Hepatocyte (in vitro differentiated cells): ENCODE measurements at regions not wholly inside any gene's neighbourhood (a gene's known extent, or its start where the extent isn't known, plus 50 kb on each side); places are given as distances from the start of the nearest gene placed in this dataset.
A peak's percentile ranks its signal among the peaks of the same experiment; 100 is the strongest.

Experiments used
- DNase-seq: peaks from one replicate; pipeline ENCODE4 v3.0.0-alpha.2; 2016; ENCODE audit warnings: low spot score
- H2AFZ ChIP-seq: fragments of 200-600 bp; sonication (generic); 2 replicates; pipeline ENCODE4 v1.6.0; 2016; ENCODE audit warnings: antibody characterized with exemption, mild to moderate bottlenecking
- H3K27ac ChIP-seq: fragments of 200-600 bp; sonication (generic); 2 replicates; pipeline ENCODE4 v1.5.1; 2016; ENCODE audit warnings: mild to moderate bottlenecking
- H3K27me3 ChIP-seq: fragments of 200-600 bp; sonication (generic); 2 replicates; pipeline ENCODE4 v1.6.1; 2016
- H3K36me3 ChIP-seq: fragments of 200-600 bp; sonication (generic); replicated peaks from 2 replicates; pipeline ENCODE4 v1.5.1; 2016; ENCODE audit warnings: low read depth; ENCODE audit not compliant: insufficient read depth
- H3K4me1 ChIP-seq: fragments of 200-600 bp; sonication (generic); 2 replicates; pipeline ENCODE4 v1.5.1; 2016; ENCODE audit warnings: mild to moderate bottlenecking, moderate library complexity; ENCODE audit not compliant: insufficient read depth
- H3K4me2 ChIP-seq: fragments of 200-600 bp; sonication (generic); 2 replicates; pipeline ENCODE4 v1.6.0; 2016
- H3K4me3 ChIP-seq: fragments of 200-600 bp; sonication (generic); 2 replicates; pipeline ENCODE4 v1.5.1; 2016; ENCODE audit warnings: mild to moderate bottlenecking
- H3K79me2 ChIP-seq: fragments of 200-600 bp; sonication (generic); 2 replicates; pipeline ENCODE4 v1.6.0; 2017; ENCODE audit warnings: mild to moderate bottlenecking
- H3K9me2 ChIP-seq: fragments of 200-600 bp; sonication (generic); replicated peaks from 2 replicates; pipeline ENCODE4 v1.6.0; 2017; ENCODE audit warnings: mild to moderate bottlenecking; ENCODE audit not compliant: insufficient read depth
- H3K9me3 ChIP-seq: fragments of 200-600 bp; sonication (generic); 2 replicates; pipeline ENCODE4 v1.5.1; 2016; ENCODE audit warnings: low read depth, mild to moderate bottlenecking
- H4K20me1 ChIP-seq: fragments of 200-600 bp; sonication (generic); 2 replicates; pipeline ENCODE4 v1.6.0; 2016; ENCODE audit warnings: mild to moderate bottlenecking; ENCODE audit not compliant: insufficient read depth, poor library complexity, severe bottlenecking
- EZH2 ChIP-seq: fragments of 200-600 bp; sonication (generic); IDR thresholded peaks from 2 replicates; pipeline ENCODE4 v1.6.1; 2016; ENCODE audit warnings: antibody characterized with exemption, mild to moderate bottlenecking, borderline replicate concordance
- EZH2phosphoT487 ChIP-seq: fragments of 200-600 bp; sonication (generic); IDR thresholded peaks from one replicate; pipeline ENCODE4 v1.6.1; 2018; ENCODE audit warnings: antibody characterized with exemption, mild to moderate bottlenecking, low read depth, moderate library complexity; ENCODE audit not compliant: unreplicated experiment, severe bottlenecking
- WGBS: methylation state at CpG from one replicate; pipeline ENCODE4 v1.1.6; 2016; ENCODE audit warnings: low lambda C conversion rate; ENCODE audit errors: missing lambda C conversion rate; 5-methylcytosine and 5-hydroxymethylcytosine counted together
- TF ChIP-seq, protein P1 (sequence below): fragments of 200-600 bp; sonication (generic); IDR thresholded peaks from 2 replicates; pipeline ENCODE4 v1.5.1; 2016; ENCODE audit warnings: antibody characterized with exemption, mild to moderate bottlenecking; ENCODE audit not compliant: poor library complexity

DNA sequence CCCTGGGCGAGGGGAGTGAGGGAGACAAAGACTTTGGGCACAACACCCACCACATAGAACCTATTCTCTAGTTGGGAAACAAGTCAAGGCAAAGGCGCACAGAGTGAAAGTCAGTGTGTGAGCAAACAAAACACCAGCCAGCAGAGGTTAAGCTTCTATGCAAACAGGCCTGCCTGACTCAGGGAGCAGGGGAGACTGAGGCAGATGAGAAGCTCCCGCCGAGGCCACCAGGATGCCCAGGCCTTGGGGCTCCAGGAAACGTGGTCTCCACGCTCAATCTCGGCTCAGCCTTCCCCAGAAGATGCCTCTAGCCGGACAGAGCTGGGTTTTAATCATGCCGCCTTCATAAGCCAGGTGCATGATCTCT, 74.1 kb upstream of the KCNMA1 start:
- WGBS, result 54% methylated on average over 9 of the region's 9 CpGs
- no peak overlapping the region for H3K4me3 ChIP-seq
- no peak overlapping the region for H2AFZ ChIP-seq

DNA sequence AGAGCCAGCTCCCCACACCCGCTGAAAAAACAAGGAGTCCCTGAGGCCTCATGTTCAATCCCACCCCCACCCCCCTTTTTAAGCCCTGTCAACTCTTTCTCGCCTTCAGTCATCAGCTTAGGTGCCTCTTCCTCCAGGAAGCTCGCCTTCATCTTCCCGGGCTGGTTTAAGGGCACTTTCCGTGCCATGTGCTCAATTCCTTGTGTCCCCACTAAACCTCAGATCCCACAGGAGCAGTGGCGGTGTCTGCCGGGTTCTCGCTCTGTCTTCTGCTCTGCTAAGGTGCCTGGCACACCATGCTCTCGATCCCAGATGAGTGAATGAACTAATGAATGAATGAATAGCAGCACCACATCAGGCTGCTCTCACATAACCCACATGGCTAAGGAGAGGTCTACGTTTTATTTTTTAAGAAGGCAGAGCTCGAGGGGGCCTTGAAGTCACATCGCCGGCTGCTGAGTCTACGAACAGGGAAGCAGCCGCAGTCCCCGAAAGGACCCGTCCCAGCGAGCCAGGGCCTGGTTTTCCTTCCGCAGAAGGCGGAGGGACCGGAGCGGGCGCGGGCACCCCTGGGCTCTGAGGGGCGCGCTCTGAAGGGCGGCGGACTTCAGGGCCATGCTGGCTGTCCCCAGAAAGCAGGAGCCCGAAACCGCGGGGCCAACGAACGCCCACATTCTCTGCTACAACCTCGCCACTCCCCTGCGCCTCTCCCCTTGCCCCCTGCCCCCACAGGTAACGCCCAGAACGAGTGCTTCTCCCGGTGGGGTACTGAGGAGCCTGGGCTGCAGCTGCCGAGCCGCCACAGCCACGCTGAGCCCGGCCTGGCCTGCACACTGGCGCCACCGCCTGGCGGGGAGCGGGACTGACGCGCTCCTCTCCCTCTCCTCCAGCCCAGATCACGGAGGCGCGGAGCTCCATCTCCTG, 73.4 kb upstream of the KCNMA1 start:
- Histone ChIP-seq H3K27ac (no peak overlapping the region), H3K79me2 (no peaks in the 10 kb centered on the region), H4K20me1 (no peaks in the 10 kb centered on the region), H3K4me2 (peak overlapping the region; percentile 81), H3K9me3 (no peaks in the 10 kb centered on the region), H3K27me3 (peaks cover 7% of the 10 kb centered on the region), H2AFZ (peak overlapping the region; percentile 58), H3K36me3 (no peaks in the 10 kb centered on the region), H3K4me3 (no peak overlapping the region), H3K9me2 (no peaks in the 10 kb centered on the region), H3K4me1 (peaks cover 3% of the 10 kb centered on the region)
- 16% methylated on average over 49 of the region's 51 CpGs for WGBS
- peak; percentile 84 for DNase-seq
- TF ChIP-seq EZH2phosphoT487 (no peak), EZH2 (no peak)
- TF ChIP-seq, protein P1, sequence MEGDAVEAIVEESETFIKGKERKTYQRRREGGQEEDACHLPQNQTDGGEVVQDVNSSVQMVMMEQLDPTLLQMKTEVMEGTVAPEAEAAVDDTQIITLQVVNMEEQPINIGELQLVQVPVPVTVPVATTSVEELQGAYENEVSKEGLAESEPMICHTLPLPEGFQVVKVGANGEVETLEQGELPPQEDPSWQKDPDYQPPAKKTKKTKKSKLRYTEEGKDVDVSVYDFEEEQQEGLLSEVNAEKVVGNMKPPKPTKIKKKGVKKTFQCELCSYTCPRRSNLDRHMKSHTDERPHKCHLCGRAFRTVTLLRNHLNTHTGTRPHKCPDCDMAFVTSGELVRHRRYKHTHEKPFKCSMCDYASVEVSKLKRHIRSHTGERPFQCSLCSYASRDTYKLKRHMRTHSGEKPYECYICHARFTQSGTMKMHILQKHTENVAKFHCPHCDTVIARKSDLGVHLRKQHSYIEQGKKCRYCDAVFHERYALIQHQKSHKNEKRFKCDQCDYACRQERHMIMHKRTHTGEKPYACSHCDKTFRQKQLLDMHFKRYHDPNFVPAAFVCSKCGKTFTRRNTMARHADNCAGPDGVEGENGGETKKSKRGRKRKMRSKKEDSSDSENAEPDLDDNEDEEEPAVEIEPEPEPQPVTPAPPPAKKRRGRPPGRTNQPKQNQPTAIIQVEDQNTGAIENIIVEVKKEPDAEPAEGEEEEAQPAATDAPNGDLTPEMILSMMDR, result peak; percentile 99

More for the DNA sequence above, 74.1 kb upstream of the KCNMA1 start:
- Histone ChIP-seq H4K20me1 (no peaks in the 10 kb centered on the region), H3K9me2 (no peaks in the 10 kb centered on the region), H3K79me2 (no peaks in the 10 kb centered on the region), H3K36me3 (no peaks in the 10 kb centered on the region), H3K4me1 (peaks cover 3% of the 10 kb centered on the region), H3K9me3 (no peaks in the 10 kb centered on the region), H3K4me2 (peak overlapping the region; percentile 81), H3K27me3 (peaks cover 7% of the 10 kb centered on the region), H3K27ac (no peak overlapping the region)
- TF ChIP-seq, protein P1, result no peak
- no peak for TF ChIP-seq EZH2phosphoT487
- no peak for TF ChIP-seq EZH2
- DNase-seq, result no peak

DNA sequence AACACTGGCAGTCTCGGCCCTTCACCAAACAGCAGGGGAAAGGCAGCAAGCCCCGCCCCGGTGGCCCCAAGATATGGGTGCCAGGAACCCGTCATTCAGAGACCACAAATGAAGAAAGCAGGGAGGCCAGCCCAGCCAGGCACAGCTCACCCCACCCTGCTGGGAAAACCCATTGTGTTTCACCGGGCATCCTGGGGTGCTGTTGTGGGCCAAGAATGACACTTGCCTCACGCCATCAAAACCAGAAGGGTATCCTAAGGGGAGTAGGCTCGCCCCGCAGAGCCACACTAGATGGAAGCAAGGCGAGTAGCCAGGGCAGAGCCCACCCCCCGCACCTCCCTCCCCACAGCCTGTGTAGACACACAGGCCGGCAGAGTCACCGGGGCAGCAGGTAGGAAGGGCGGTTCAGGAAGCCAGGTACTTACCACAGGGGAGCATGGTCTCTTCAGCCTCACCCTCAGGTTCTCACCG, 72.5 kb upstream of the KCNMA1 start:
- Histone ChIP-seq H4K20me1 (no peaks in the 10 kb centered on the region), H3K9me2 (no peaks in the 10 kb centered on the region), H3K27me3 (peaks cover 7% of the 10 kb centered on the region), H2AFZ (no peak overlapping the region), H3K4me1 (peaks cover 3% of the 10 kb centered on the region), H3K79me2 (no peaks in the 10 kb centered on the region), H3K4me3 (no peak overlapping the region), H3K36me3 (no peaks in the 10 kb centered on the region), H3K4me2 (no peak overlapping the region), H3K9me3 (no peaks in the 10 kb centered on the region), H3K27ac (no peak overlapping the region)
- 69% methylated on average over 14 of the region's 14 CpGs for WGBS
- TF ChIP-seq, protein P1, result no peak
- TF ChIP-seq EZH2phosphoT487 (no peak), EZH2 (no peak)
- no peak for DNase-seq
